HEK293 (cell line): ENCODE measurements at regions not wholly inside any gene's neighbourhood (a gene's known extent, or its start where the extent isn't known, plus 50 kb on each side); places are given as distances from the start of the nearest gene placed in this dataset.

ENCODE experiments used
- ZNF16 ChIP-seq: fragments of 450-650 bp; formaldehyde crosslinking; IDR thresholded peaks from 2 replicates; pipeline ENCODE4 v1.5.1; 2016; ENCODE audit warnings: low read depth, missing biosample characterization, missing genetic modification characterization
- ZNF221 ChIP-seq: fragments of 450-650 bp; formaldehyde crosslinking; IDR thresholded peaks from 2 replicates; pipeline ENCODE4 v1.5.1; 2017; ENCODE audit warnings: missing biosample characterization, missing genetic modification characterization, borderline replicate concordance
- ZNF510 ChIP-seq: fragments of 450-650 bp; formaldehyde crosslinking; IDR thresholded peaks from 2 replicates; pipeline ENCODE4 v1.5.1; 2018; ENCODE audit warnings: mild to moderate bottlenecking, missing genetic modification characterization, missing biosample characterization; ENCODE audit not compliant: insufficient replicate concordance

DNA sequence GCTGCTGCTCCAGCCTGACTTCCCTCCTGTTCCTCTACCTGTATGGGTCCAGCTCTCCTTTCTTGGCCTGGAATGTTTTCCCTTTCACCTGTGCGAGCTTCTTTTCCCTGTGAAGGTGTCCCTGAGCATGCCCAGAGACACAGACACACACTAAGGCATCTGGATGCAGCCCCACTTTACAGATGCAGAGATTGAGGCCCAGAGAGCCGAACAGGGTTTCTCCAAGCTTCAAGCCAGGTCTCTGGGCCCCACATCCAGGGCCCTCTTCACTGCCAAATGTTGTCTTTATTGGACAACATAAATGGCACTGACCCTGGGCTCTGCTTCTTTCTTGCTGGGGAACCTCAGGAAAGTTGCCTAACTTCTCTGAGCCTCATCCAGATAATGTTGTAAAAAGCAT lies 561.6 kb downstream of the MIAT start:
- no peak for TF ChIP-seq ZNF510
- no peak for TF ChIP-seq ZNF16 (tag by site-specific recombination)
- TF ChIP-seq ZNF221 (tag by site-specific recombination) = no peak
